ENCODE measurements at regions not wholly inside any gene's neighbourhood (a gene's known extent, or its start where the extent isn't known, plus 50 kb on each side); places are given as distances from the start of the nearest gene placed in this dataset.

DNA sequence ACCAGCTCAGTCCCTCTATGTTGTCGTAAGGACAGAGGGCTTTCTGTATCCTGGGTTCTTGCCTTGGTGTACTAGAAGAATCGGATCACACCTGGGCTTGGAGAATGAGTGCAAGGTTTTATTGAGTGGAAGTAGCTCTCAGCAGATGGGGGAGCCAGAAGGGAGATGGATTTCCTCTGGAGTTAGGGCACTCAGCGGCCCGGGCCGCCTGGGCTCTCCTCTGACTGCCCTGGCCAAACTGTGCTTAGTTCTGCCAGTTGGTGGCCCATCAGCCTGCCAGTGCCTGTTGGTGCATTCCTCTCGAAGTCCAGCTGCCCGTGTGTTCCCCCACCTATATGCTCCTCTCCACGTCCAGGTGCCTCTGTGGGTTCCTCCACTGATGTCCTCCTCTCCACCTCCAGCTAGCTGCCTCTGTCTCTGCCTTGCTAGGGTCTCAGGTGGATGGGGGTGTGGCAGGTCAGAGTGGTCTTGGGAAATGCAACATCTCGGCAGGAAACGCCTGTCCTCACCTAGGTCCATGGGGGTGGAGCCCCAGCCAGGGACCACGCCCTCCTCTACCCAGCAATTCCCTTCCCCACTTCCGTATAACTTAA, 148.6 kb downstream of the PPP1R3A start:
- no peak for DNase-seq
- Histone ChIP-seq H3K4me2 (ENCODE audit: insufficient read depth, low read length) (no peak overlapping the region), H3K79me2 (ENCODE audit: insufficient read depth, low read length) (no peaks in the 10 kb centered on the region), H2AFZ (ENCODE audit: low read depth, low read length) (no peak overlapping the region), H3K9me3 (ENCODE audit: insufficient read depth, low read length, severe bottlenecking) (no peaks in the 10 kb centered on the region), H3K27me3 (ENCODE audit: insufficient read depth, low read length, poor library complexity) (no peaks in the 10 kb centered on the region), H4K20me1 (ENCODE audit: insufficient read depth, low read length) (no peaks in the 10 kb centered on the region), H3K9ac (ENCODE audit: low read depth, low read length) (no peak overlapping the region), H3K27ac (ENCODE audit: low read length) (no peak overlapping the region), H3K36me3 (ENCODE audit: insufficient read depth, low read length) (no peaks in the 10 kb centered on the region), H3K4me1 (ENCODE audit: insufficient read depth, low read length) (no peaks in the 10 kb centered on the region), H3K4me3 (ENCODE audit: low read depth in 1 of 2, low read length in 2 of 2) (no peak overlapping the region)
- TF ChIP-seq EZH2 (IDR thresholded peaks at IDR 0.05; ENCODE audit: borderline replicate concordance, low read depth, low read length, severe bottlenecking) = no peak
- TF ChIP-seq, protein P1, sequence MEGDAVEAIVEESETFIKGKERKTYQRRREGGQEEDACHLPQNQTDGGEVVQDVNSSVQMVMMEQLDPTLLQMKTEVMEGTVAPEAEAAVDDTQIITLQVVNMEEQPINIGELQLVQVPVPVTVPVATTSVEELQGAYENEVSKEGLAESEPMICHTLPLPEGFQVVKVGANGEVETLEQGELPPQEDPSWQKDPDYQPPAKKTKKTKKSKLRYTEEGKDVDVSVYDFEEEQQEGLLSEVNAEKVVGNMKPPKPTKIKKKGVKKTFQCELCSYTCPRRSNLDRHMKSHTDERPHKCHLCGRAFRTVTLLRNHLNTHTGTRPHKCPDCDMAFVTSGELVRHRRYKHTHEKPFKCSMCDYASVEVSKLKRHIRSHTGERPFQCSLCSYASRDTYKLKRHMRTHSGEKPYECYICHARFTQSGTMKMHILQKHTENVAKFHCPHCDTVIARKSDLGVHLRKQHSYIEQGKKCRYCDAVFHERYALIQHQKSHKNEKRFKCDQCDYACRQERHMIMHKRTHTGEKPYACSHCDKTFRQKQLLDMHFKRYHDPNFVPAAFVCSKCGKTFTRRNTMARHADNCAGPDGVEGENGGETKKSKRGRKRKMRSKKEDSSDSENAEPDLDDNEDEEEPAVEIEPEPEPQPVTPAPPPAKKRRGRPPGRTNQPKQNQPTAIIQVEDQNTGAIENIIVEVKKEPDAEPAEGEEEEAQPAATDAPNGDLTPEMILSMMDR (IDR thresholded peaks at IDR 0.05; ENCODE audit: borderline replicate concordance, extremely low read depth, low read length, poor library complexity, severe bottlenecking) = no peak
- ATAC-seq (ENCODE audit: insufficient read depth, low read depth) = no peak

- no peaks in the 10 kb centered on the region for H3K36me3 ChIP-seq (ENCODE audit: insufficient read depth, low read length)
- no peaks in the 10 kb centered on the region for H3K4me1 ChIP-seq (ENCODE audit: insufficient read depth, low read length)
- H4K20me1 ChIP-seq (ENCODE audit: insufficient read depth, low read length) = no peaks in the 10 kb centered on the region
- H3K79me2 ChIP-seq (ENCODE audit: insufficient read depth, low read length) = no peaks in the 10 kb centered on the region
- ATAC-seq (ENCODE audit: insufficient read depth, low read depth) (no peak), DNase-seq (no peak)
- no peak overlapping the region for H3K4me2 ChIP-seq (ENCODE audit: insufficient read depth, low read length)
- TF ChIP-seq, protein P1 (IDR thresholded peaks at IDR 0.05; ENCODE audit: borderline replicate concordance, extremely low read depth, low read length, poor library complexity, severe bottlenecking) = no peak
- TF ChIP-seq EZH2 (IDR thresholded peaks at IDR 0.05; ENCODE audit: borderline replicate concordance, low read depth, low read length, severe bottlenecking) = no peak
- H3K27ac ChIP-seq (ENCODE audit: low read length) = no peak overlapping the region
- H3K27me3 ChIP-seq (ENCODE audit: insufficient read depth, low read length, poor library complexity) = no peaks in the 10 kb centered on the region
- H3K9ac ChIP-seq (ENCODE audit: low read depth, low read length) = no peak overlapping the region
- H2AFZ ChIP-seq (ENCODE audit: low read depth, low read length) = no peak overlapping the region
- no peaks in the 10 kb centered on the region for H3K9me3 ChIP-seq (ENCODE audit: insufficient read depth, low read length, severe bottlenecking)
- no peak overlapping the region for H3K4me3 ChIP-seq (ENCODE audit: low read depth in 1 of 2, low read length in 2 of 2)
These were observed 150.4 kb downstream of the PPP1R3A start for GRCh38 chr7:113768387-113768786.

GRCh38 chr7:113764401-113765035, 154.3 kb downstream of the PPP1R3A start:
- TF ChIP-seq EZH2 (IDR thresholded peaks at IDR 0.05; ENCODE audit: borderline replicate concordance, low read depth, low read length, severe bottlenecking) = no peak
- TF ChIP-seq, protein P1 (IDR thresholded peaks at IDR 0.05; ENCODE audit: borderline replicate concordance, extremely low read depth, low read length, poor library complexity, severe bottlenecking) = no peak
- no peaks in the 10 kb centered on the region for H3K9me3 ChIP-seq (ENCODE audit: insufficient read depth, low read length, severe bottlenecking)
- no peak overlapping the region for H3K4me2 ChIP-seq (ENCODE audit: insufficient read depth, low read length)
- no peaks in the 10 kb centered on the region for H3K79me2 ChIP-seq (ENCODE audit: insufficient read depth, low read length)
- H2AFZ ChIP-seq (ENCODE audit: low read depth, low read length) = no peak overlapping the region
- H3K4me1 ChIP-seq (ENCODE audit: insufficient read depth, low read length) = no peaks in the 10 kb centered on the region
- H3K27ac ChIP-seq (ENCODE audit: low read length) = no peak overlapping the region
- no peak overlapping the region for H3K4me3 ChIP-seq (ENCODE audit: low read depth in 1 of 2, low read length in 2 of 2)
- no peaks in the 10 kb centered on the region for H3K27me3 ChIP-seq (ENCODE audit: insufficient read depth, low read length, poor library complexity)
- ATAC-seq (ENCODE audit: insufficient read depth, low read depth) (no peak), DNase-seq (no peak)
- H3K36me3 ChIP-seq (ENCODE audit: insufficient read depth, low read length) = no peaks in the 10 kb centered on the region
- H3K9ac ChIP-seq (ENCODE audit: low read depth, low read length) = no peak overlapping the region
- no peaks in the 10 kb centered on the region for H4K20me1 ChIP-seq (ENCODE audit: insufficient read depth, low read length)

Data from DND-41 (cell line).